ENCODE measurements at regions not wholly inside any gene's neighbourhood (a gene's known extent, or its start where the extent isn't known, plus 50 kb on each side); places are given as distances from the start of the nearest gene placed in this dataset.

DNA sequence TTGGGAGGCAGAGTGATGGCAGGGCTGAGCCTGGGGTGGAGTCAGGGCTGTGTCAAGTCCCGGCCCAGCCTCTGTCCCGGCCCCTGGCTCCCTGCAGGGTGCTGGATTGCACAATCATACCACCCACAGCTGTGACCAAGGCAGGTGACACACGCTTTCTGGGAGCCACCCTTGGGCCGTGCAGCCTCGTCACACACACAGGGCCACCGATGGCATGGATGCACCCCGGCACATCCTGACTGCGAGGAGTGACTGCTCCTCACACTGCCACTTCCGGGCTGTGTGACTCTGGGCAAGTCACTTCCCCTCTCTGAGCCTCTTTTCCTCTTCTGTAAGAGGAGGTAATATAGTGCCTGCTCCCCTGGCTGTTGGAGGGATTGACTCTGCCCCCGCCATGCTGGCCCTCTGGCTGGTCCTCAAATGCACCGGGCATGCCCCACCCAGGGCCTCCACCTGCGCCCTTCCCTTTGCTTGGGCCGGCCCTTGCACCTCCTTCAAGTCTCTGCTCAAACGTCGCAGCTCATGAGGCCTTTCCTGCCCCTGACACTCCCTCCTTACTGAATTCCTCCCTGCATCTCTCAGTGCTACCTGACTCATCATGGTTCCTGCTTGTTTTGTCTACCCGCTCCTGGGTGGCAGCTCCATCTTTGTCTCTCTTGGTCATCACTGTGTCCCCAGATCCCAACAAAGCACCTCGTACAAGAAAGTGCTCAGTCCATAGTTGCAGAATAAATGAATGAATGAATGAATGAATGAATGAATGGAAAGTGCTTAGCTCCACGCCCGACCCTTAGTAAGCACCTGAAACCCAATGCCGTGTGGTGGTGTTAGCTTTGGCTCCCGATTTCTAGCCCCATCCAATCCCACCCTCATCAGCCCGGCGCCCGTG, 93.5 kb downstream of the CEBPB start:
- no peak for DNase-seq
- H3K4me1 ChIP-seq (ENCODE audit: insufficient read depth, low read length) = no peaks in the 10 kb centered on the region
- Mint-ChIP-seq H3K4me3 (no peak overlapping the region), H3K36me3 (peaks cover 0 to 3% (median 0%) of the 10 kb centered on the region in 3 donors), H3K27ac (peak overlapping the region in 2 of 8 donors; percentile 71 to 82), H3K27me3 (peaks cover 5 to 23% of the 10 kb centered on the region in 2 donors), H3K4me1 (peaks cover 4 to 12% (median 11%) of the 10 kb centered on the region in 3 donors), H3K9me3 (peaks cover 0 to 2% (median 0%) of the 10 kb centered on the region in 5 donors)
- POLR2A ChIA-PET = no interaction called here
- no peak overlapping the region for H3K4me3 ChIP-seq (ENCODE audit: low read length)
- H3K27ac ChIP-seq (ENCODE audit: low read depth, low read length) = no peak overlapping the region
- no peaks in the 10 kb centered on the region for H3K27me3 ChIP-seq (ENCODE audit: insufficient read depth, low read length, poor library complexity, severe bottlenecking)
- no peaks in the 10 kb centered on the region for H3K9me3 ChIP-seq (ENCODE audit: low read length)
- no peaks in the 10 kb centered on the region for H3K36me3 ChIP-seq (ENCODE audit: insufficient read depth, low read length)
- CTCF ChIA-PET = interaction anchor here (0.9 kb wide), 1 partner anchor 180 kb away, joined by 4 read pairs; no protein-coding TSS in a partner anchor

DNA sequence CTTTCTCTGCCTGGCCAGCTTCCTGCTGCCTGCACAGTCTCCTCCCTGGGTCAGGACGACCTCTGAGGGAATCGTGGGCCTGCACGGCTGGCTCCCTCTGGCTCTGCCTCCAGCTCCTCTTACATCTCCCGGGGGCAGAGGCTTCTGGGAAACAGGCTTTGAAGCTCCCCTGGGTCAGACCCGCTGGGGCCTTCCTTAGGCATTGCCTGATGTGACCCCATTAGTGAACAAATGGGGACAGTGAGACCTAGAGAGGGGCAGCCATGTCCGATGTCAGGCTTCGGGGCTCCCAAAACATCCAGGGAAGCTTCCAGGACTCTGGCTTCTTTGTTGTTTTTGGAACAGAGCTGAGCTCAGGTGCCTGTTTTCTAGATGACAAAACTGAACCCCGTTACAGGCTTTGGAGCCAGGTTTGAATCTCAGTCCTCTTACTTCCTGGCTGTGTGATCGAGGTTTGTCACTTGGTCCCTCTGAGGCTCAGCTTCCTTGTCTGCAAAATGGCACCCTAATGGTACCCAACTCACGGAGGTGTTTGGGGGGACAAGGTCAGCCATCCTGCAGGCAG, 94.3 kb downstream of the CEBPB start:
- H3K9me3 ChIP-seq (ENCODE audit: low read length) = no peaks in the 10 kb centered on the region
- peaks cover 4 to 12% (median 11%) of the 10 kb centered on the region in 3 donors for H3K4me1 Mint-ChIP-seq
- peaks cover 8 to 28% of the 10 kb centered on the region in 2 donors for H3K27me3 Mint-ChIP-seq
- H3K27ac Mint-ChIP-seq = no peak overlapping the region
- ChIA-PET POLR2A (no interaction called here), CTCF (interaction anchor here (0.9 kb wide), 1 partner anchor 179 kb away, joined by 4 read pairs; no protein-coding TSS in a partner anchor)
- no peaks in the 10 kb centered on the region for H3K4me1 ChIP-seq (ENCODE audit: insufficient read depth, low read length)
- no peak overlapping the region for H3K27ac ChIP-seq (ENCODE audit: low read depth, low read length)
- no peaks in the 10 kb centered on the region for H3K27me3 ChIP-seq (ENCODE audit: insufficient read depth, low read length, poor library complexity, severe bottlenecking)
- no peak overlapping the region for H3K4me3 Mint-ChIP-seq
- no peak for DNase-seq
- peaks cover 0 to 3% (median 0%) of the 10 kb centered on the region in 3 donors for H3K36me3 Mint-ChIP-seq
- peaks cover 0 to 2% (median 0%) of the 10 kb centered on the region in 5 donors for H3K9me3 Mint-ChIP-seq
- no peaks in the 10 kb centered on the region for H3K36me3 ChIP-seq (ENCODE audit: insufficient read depth, low read length)
- H3K4me3 ChIP-seq (ENCODE audit: low read length) = no peak overlapping the region

DNA sequence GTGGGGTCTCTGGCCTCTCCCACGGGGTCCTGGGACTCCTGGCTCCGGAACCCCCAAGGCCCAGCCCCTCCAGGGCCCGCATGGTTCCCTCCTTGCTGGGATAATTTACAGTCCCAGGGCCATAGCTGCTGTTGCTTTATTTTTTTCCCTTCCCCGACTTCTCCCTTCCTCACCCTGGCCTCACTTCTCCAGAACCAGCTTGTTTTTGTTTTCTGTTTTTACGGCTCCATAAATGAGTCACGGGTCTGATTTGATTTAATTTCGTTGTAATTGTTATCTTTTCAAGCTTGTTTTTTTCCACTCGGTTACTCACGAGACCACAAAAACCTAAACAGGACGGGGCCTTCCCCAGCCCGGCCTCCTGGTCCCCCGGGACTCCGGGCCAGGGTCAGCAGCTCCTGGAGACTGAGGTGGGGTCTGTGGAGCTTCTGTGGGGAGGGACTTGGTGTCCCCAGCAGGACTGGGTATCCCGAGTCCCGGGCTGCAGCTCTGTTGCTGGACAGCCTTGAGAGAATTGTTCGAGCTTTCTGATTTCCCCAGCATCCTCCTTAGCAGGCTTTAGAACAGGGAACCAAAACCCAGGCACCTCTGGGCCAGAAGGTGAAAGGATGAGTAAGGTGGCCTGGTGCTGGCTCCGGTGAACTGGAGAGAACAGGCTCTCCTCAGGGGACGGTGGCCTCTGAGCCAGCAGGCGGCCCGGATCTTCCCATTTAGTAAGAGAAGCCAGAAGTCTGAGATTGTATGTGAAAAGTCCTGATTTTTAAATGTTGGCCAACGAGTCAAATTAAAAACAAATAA, 94.9 kb downstream of the CEBPB start:
- CTCF ChIA-PET = no interaction called here
- Mint-ChIP-seq H3K36me3 (peaks cover 0 to 3% (median 0%) of the 10 kb centered on the region in 3 donors), H3K27me3 (peaks cover 8 to 31% of the 10 kb centered on the region in 2 donors), H3K27ac (peak overlapping the region in 2 of 8 donors; percentile 6 to 73), H3K9me3 (peaks cover 0 to 2% (median 0%) of the 10 kb centered on the region in 5 donors), H3K4me1 (peaks cover 4 to 12% (median 11%) of the 10 kb centered on the region in 3 donors), H3K4me3 (no peak overlapping the region)
- Histone ChIP-seq H3K27ac (ENCODE audit: low read depth, low read length) (no peak overlapping the region), H3K4me3 (ENCODE audit: low read length) (no peak overlapping the region), H3K9me3 (ENCODE audit: low read length) (no peaks in the 10 kb centered on the region), H3K27me3 (ENCODE audit: insufficient read depth, low read length, poor library complexity, severe bottlenecking) (no peaks in the 10 kb centered on the region), H3K36me3 (ENCODE audit: insufficient read depth, low read length) (no peaks in the 10 kb centered on the region), H3K4me1 (ENCODE audit: insufficient read depth, low read length) (no peaks in the 10 kb centered on the region)
- no peak for DNase-seq
- POLR2A ChIA-PET = no interaction called here

DNA sequence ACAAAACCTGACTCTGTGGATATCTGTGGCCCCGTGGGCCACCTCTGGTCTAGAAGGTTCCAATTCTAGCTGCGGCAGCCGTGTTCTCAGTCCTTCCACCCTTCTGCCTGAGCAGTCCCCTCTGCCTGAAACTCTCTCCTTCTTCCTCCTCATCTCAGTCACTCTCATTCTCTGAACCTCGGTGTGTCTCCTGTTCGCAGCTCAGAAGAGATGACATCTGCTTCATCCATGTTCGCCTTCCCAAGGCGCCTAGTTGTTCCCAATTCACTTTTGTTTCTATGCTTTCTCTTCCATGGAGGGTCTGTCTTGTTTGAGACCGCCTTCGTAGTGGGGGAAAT, 95.5 kb downstream of the CEBPB start:
- Histone ChIP-seq H3K4me1 (ENCODE audit: insufficient read depth, low read length) (no peaks in the 10 kb centered on the region), H3K4me3 (ENCODE audit: low read length) (no peak overlapping the region), H3K9me3 (ENCODE audit: low read length) (no peaks in the 10 kb centered on the region), H3K27me3 (ENCODE audit: insufficient read depth, low read length, poor library complexity, severe bottlenecking) (no peaks in the 10 kb centered on the region), H3K36me3 (ENCODE audit: insufficient read depth, low read length) (no peaks in the 10 kb centered on the region), H3K27ac (ENCODE audit: low read depth, low read length) (no peak overlapping the region)
- peak overlapping the region in 2 of 8 donors; percentile 25 to 73 for H3K27ac Mint-ChIP-seq
- H3K27me3 Mint-ChIP-seq = peaks cover 8 to 36% of the 10 kb centered on the region in 2 donors
- CTCF ChIA-PET = no interaction called here
- peaks cover 0 to 2% (median 0%) of the 10 kb centered on the region in 5 donors for H3K9me3 Mint-ChIP-seq
- POLR2A ChIA-PET = no interaction called here
- peaks cover 4 to 12% (median 11%) of the 10 kb centered on the region in 3 donors for H3K4me1 Mint-ChIP-seq
- DNase-seq = no peak
- no peak overlapping the region for H3K4me3 Mint-ChIP-seq
- H3K36me3 Mint-ChIP-seq = peaks cover 0 to 3% (median 0%) of the 10 kb centered on the region in 3 donors

DNA sequence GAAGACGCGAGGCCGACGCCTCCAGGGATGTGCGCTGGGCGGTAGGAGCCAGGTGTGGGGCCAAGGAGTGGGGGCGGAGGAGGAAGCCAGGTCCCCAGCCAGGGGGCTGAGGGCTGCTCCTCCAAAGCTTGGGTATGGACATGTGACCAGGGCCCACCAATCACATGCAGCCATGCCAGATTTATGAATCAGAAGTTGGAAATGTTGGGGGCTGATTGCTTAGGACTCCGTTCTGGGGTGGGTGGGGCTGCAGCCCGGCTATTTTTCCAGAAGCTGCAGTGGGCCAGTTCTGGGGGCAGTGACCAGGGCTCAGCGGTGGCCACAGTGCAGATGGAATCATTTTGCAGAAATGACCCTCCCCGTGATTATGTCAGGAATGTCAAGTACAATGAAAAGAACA, 96.0 kb downstream of the CEBPB start:
- Mint-ChIP-seq H3K9me3 (peaks cover 0 to 2% (median 0%) of the 10 kb centered on the region in 5 donors), H3K27me3 (peaks cover 11 to 36% of the 10 kb centered on the region in 2 donors), H3K4me1 (peaks cover 4 to 12% (median 11%) of the 10 kb centered on the region in 3 donors), H3K27ac (no peak overlapping the region), H3K4me3 (peak overlapping the region in 1 of 7 donors; percentile 1), H3K36me3 (peaks cover 0 to 3% (median 0%) of the 10 kb centered on the region in 3 donors)
- H3K4me3 ChIP-seq (ENCODE audit: low read length) = no peak overlapping the region
- H3K4me1 ChIP-seq (ENCODE audit: insufficient read depth, low read length) = no peaks in the 10 kb centered on the region
- DNase-seq = no peak
- no peaks in the 10 kb centered on the region for H3K36me3 ChIP-seq (ENCODE audit: insufficient read depth, low read length)
- CTCF ChIA-PET = no interaction called here
- POLR2A ChIA-PET = no interaction called here
- H3K9me3 ChIP-seq (ENCODE audit: low read length) = no peaks in the 10 kb centered on the region
- no peak overlapping the region for H3K27ac ChIP-seq (ENCODE audit: low read depth, low read length)
- H3K27me3 ChIP-seq (ENCODE audit: insufficient read depth, low read length, poor library complexity, severe bottlenecking) = no peaks in the 10 kb centered on the region

DNA sequence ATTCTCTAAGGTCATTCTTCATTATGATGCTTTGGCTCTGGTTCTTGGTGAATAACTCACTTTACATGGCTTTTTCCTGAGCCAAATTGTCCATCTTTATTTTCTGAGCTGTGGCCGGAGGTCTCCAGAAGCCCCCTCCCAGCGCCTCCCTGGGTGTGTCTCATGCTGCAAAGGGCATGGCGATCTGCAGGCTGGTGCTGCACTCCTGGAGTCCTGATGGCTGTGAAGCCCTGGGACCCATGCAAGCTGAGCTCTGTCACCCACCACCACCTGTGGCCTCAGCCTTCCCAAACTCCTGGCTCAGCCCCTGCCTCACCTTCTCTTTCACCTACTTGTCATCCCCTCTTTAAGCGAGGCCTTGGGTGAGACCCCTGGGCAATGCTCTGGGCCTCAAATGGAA, 96.9 kb downstream of the CEBPB start:
- Histone ChIP-seq H3K27me3 (ENCODE audit: insufficient read depth, low read length, poor library complexity, severe bottlenecking) (no peaks in the 10 kb centered on the region), H3K4me1 (ENCODE audit: insufficient read depth, low read length) (no peaks in the 10 kb centered on the region), H3K27ac (ENCODE audit: low read depth, low read length) (no peak overlapping the region), H3K9me3 (ENCODE audit: low read length) (no peaks in the 10 kb centered on the region), H3K36me3 (ENCODE audit: insufficient read depth, low read length) (no peaks in the 10 kb centered on the region), H3K4me3 (ENCODE audit: low read length) (no peak overlapping the region)
- Mint-ChIP-seq H3K27me3 (peaks cover 11 to 36% of the 10 kb centered on the region in 2 donors), H3K36me3 (peaks cover 0 to 3% (median 0%) of the 10 kb centered on the region in 3 donors), H3K4me1 (peaks cover 4 to 12% (median 11%) of the 10 kb centered on the region in 3 donors), H3K9me3 (peaks cover 0 to 2% (median 0%) of the 10 kb centered on the region in 5 donors), H3K27ac (no peak overlapping the region), H3K4me3 (no peak overlapping the region)
- DNase-seq = no peak
- ChIA-PET POLR2A (no interaction called here), CTCF (no interaction called here)

DNA sequence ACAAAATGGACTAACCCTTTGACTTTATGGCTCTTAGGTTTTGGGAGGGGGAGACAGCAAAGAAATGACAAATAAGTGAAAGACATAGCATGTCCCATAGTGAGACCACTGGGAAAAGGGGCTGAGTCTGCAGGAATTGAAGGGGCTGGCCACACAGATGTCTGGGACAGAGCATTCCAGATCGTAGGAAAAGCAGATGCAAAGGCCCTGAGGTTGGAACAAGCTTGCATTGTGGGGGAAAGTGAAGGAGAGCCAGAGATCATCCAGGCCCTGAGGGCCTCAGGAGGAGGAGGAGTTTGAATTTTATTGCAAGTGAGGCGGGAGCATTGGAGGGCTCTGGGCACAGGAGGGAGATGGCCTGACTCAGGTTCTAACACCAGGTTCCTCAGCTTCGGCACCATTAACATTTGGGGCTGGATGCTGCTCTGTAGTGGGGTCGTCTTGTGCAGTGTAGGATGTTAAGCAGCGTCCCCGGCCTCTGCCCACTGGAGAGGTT, 97.5 kb downstream of the CEBPB start:
- H3K9me3 Mint-ChIP-seq = no peaks in the 10 kb centered on the region
- no peak overlapping the region for H3K27ac Mint-ChIP-seq
- no peaks in the 10 kb centered on the region for H3K27me3 ChIP-seq (ENCODE audit: insufficient read depth, low read length, poor library complexity, severe bottlenecking)
- DNase-seq = no peak
- CTCF ChIA-PET = no interaction called here
- H3K27me3 Mint-ChIP-seq = peaks cover 11 to 32% of the 10 kb centered on the region in 2 donors
- H3K4me3 ChIP-seq (ENCODE audit: low read length) = no peak overlapping the region
- no peaks in the 10 kb centered on the region for H3K9me3 ChIP-seq (ENCODE audit: low read length)
- peaks cover 4 to 12% (median 11%) of the 10 kb centered on the region in 3 donors for H3K4me1 Mint-ChIP-seq
- peaks cover 0 to 3% (median 0%) of the 10 kb centered on the region in 3 donors for H3K36me3 Mint-ChIP-seq
- POLR2A ChIA-PET = no interaction called here
- no peak overlapping the region for H3K27ac ChIP-seq (ENCODE audit: low read depth, low read length)
- H3K4me3 Mint-ChIP-seq = no peak overlapping the region
- no peaks in the 10 kb centered on the region for H3K36me3 ChIP-seq (ENCODE audit: insufficient read depth, low read length)
- no peaks in the 10 kb centered on the region for H3K4me1 ChIP-seq (ENCODE audit: insufficient read depth, low read length)
